ENCODE measurements at regions not wholly inside any gene's neighbourhood (a gene's known extent, or its start where the extent isn't known, plus 50 kb on each side); places are given as distances from the start of the nearest gene placed in this dataset.

GRCh38 chr2:136582628-136583205, 182.6 kb upstream of the THSD7B start:
- H3K27ac ChIP-seq (ENCODE audit: low read depth, low read length) = no peak overlapping the region
- no peak overlapping the region for H3K4me3 ChIP-seq (ENCODE audit: low read length)
- H3K9ac ChIP-seq (ENCODE audit: low read depth, low read length) = no peak overlapping the region
- no peaks in the 10 kb centered on the region for H3K4me1 ChIP-seq (ENCODE audit: insufficient read depth, low read length)
- H3K27me3 ChIP-seq (ENCODE audit: insufficient read depth, low read length) = no peaks in the 10 kb centered on the region; the same call in 1 of the 2 replicates
- WGBS = 16% methylated on average over 4 of the region's 4 CpGs
- H3K9me3 ChIP-seq (ENCODE audit: insufficient read depth, low read depth, low read length) = peaks cover 2% of the 10 kb centered on the region; the same call in 1 of the 2 replicates
- no peaks in the 10 kb centered on the region for H3K36me3 ChIP-seq (ENCODE audit: insufficient read depth, low read length)

GRCh38 chr2:136572335-136572734, 193.0 kb upstream of the THSD7B start:
- no peaks in the 10 kb centered on the region for H3K9me3 ChIP-seq (ENCODE audit: insufficient read depth, low read depth, low read length)
- WGBS = 88% methylated on average over 2 of the region's 2 CpGs

GRCh38 chr2:136557203-136557602, 208.1 kb upstream of the THSD7B start:
- Histone ChIP-seq H3K4me3 (ENCODE audit: low read length) (no peak overlapping the region), H3K4me1 (ENCODE audit: insufficient read depth, low read length) (peaks cover 9% of the 10 kb centered on the region), H3K27me3 (ENCODE audit: insufficient read depth, low read length) (no peaks in the 10 kb centered on the region), H3K27ac (ENCODE audit: low read depth, low read length) (no peak overlapping the region), H3K36me3 (ENCODE audit: insufficient read depth, low read length) (no peaks in the 10 kb centered on the region), H3K9me3 (ENCODE audit: insufficient read depth, low read depth, low read length) (no peaks in the 10 kb centered on the region), H3K9ac (ENCODE audit: low read depth, low read length) (no peak overlapping the region)
- WGBS = 75% methylated on average over 1 of the region's 1 CpG

More at GRCh38 chr2:136572335-136572734, 193.0 kb upstream of the THSD7B start:
- Histone ChIP-seq H3K4me3 (ENCODE audit: low read length) (no peak overlapping the region), H3K4me1 (ENCODE audit: insufficient read depth, low read length) (no peaks in the 10 kb centered on the region), H3K36me3 (ENCODE audit: insufficient read depth, low read length) (no peaks in the 10 kb centered on the region), H3K27me3 (ENCODE audit: insufficient read depth, low read length) (no peaks in the 10 kb centered on the region), H3K9ac (ENCODE audit: low read depth, low read length) (no peak overlapping the region), H3K27ac (ENCODE audit: low read depth, low read length) (no peak overlapping the region)

GRCh38 chr2:136550181-136550580, 215.2 kb upstream of the THSD7B start:
- H3K4me1 ChIP-seq (ENCODE audit: insufficient read depth, low read length) = peaks cover 9% of the 10 kb centered on the region
- no peaks in the 10 kb centered on the region for H3K27me3 ChIP-seq (ENCODE audit: insufficient read depth, low read length)

GRCh38 chr2:136539355-136539754, 226.0 kb upstream of the THSD7B start:
- Histone ChIP-seq H3K27ac (ENCODE audit: low read depth, low read length) (no peak overlapping the region), H3K4me3 (ENCODE audit: low read length) (no peak overlapping the region), H3K36me3 (ENCODE audit: insufficient read depth, low read length) (no peaks in the 10 kb centered on the region), H3K9me3 (ENCODE audit: insufficient read depth, low read depth, low read length) (no peaks in the 10 kb centered on the region), H3K4me1 (ENCODE audit: insufficient read depth, low read length) (no peaks in the 10 kb centered on the region), H3K9ac (ENCODE audit: low read depth, low read length) (no peak overlapping the region), H3K27me3 (ENCODE audit: insufficient read depth, low read length) (no peaks in the 10 kb centered on the region)
- 90% methylated on average over 4 of the region's 5 CpGs for WGBS

More at GRCh38 chr2:136550181-136550580, 215.2 kb upstream of the THSD7B start:
- 71% methylated on average over 1 of the region's 1 CpG for WGBS
- Histone ChIP-seq H3K9me3 (ENCODE audit: insufficient read depth, low read depth, low read length) (no peaks in the 10 kb centered on the region), H3K4me3 (ENCODE audit: low read length) (no peak overlapping the region), H3K9ac (ENCODE audit: low read depth, low read length) (no peak overlapping the region), H3K27ac (ENCODE audit: low read depth, low read length) (no peak overlapping the region), H3K36me3 (ENCODE audit: insufficient read depth, low read length) (no peaks in the 10 kb centered on the region)

GRCh38 chr2:136538489-136538888, 226.9 kb upstream of the THSD7B start:
- Histone ChIP-seq H3K36me3 (ENCODE audit: insufficient read depth, low read length) (no peaks in the 10 kb centered on the region), H3K27ac (ENCODE audit: low read depth, low read length) (no peak overlapping the region), H3K9ac (ENCODE audit: low read depth, low read length) (no peak overlapping the region), H3K4me3 (ENCODE audit: low read length) (no peak overlapping the region), H3K27me3 (ENCODE audit: insufficient read depth, low read length) (no peaks in the 10 kb centered on the region), H3K4me1 (ENCODE audit: insufficient read depth, low read length) (no peaks in the 10 kb centered on the region), H3K9me3 (ENCODE audit: insufficient read depth, low read depth, low read length) (no peaks in the 10 kb centered on the region)
- 81% methylated on average over 4 of the region's 4 CpGs for WGBS

GRCh38 chr2:136534811-136535210, 230.5 kb upstream of the THSD7B start:
- H3K4me3 ChIP-seq (ENCODE audit: low read length) = no peak overlapping the region
- H3K9ac ChIP-seq (ENCODE audit: low read depth, low read length) = no peak overlapping the region
- no peaks in the 10 kb centered on the region for H3K36me3 ChIP-seq (ENCODE audit: insufficient read depth, low read length)
- H3K27ac ChIP-seq (ENCODE audit: low read depth, low read length) = no peak overlapping the region
- H3K9me3 ChIP-seq (ENCODE audit: insufficient read depth, low read depth, low read length) = no peaks in the 10 kb centered on the region
- no peaks in the 10 kb centered on the region for H3K4me1 ChIP-seq (ENCODE audit: insufficient read depth, low read length)
- WGBS = 80% methylated on average over 3 of the region's 3 CpGs
- H3K27me3 ChIP-seq (ENCODE audit: insufficient read depth, low read length) = no peaks in the 10 kb centered on the region

GRCh38 chr2:136532171-136532570, 233.2 kb upstream of the THSD7B start:
- H3K27ac ChIP-seq (ENCODE audit: low read depth, low read length) = no peak overlapping the region
- no peak overlapping the region for H3K4me3 ChIP-seq (ENCODE audit: low read length)
- WGBS = 91% methylated on average over 1 of the region's 2 CpGs
- H3K9ac ChIP-seq (ENCODE audit: low read depth, low read length) = no peak overlapping the region
- H3K36me3 ChIP-seq (ENCODE audit: insufficient read depth, low read length) = no peaks in the 10 kb centered on the region
- no peaks in the 10 kb centered on the region for H3K27me3 ChIP-seq (ENCODE audit: insufficient read depth, low read length)
- H3K9me3 ChIP-seq (ENCODE audit: insufficient read depth, low read depth, low read length) = no peaks in the 10 kb centered on the region
- H3K4me1 ChIP-seq (ENCODE audit: insufficient read depth, low read length) = no peaks in the 10 kb centered on the region

GRCh38 chr2:136531731-136532130, 233.6 kb upstream of the THSD7B start:
- Histone ChIP-seq H3K4me1 (ENCODE audit: insufficient read depth, low read length) (no peaks in the 10 kb centered on the region), H3K36me3 (ENCODE audit: insufficient read depth, low read length) (no peaks in the 10 kb centered on the region), H3K27me3 (ENCODE audit: insufficient read depth, low read length) (no peaks in the 10 kb centered on the region), H3K9me3 (ENCODE audit: insufficient read depth, low read depth, low read length) (no peaks in the 10 kb centered on the region), H3K9ac (ENCODE audit: low read depth, low read length) (no peak overlapping the region), H3K4me3 (ENCODE audit: low read length) (no peak overlapping the region), H3K27ac (ENCODE audit: low read depth, low read length) (no peak overlapping the region)
- WGBS = 70% methylated on average over 2 of the region's 2 CpGs

- Histone ChIP-seq H3K27me3 (ENCODE audit: insufficient read depth, low read length) (no peaks in the 10 kb centered on the region), H3K9ac (ENCODE audit: low read depth, low read length) (no peak overlapping the region), H3K27ac (ENCODE audit: low read depth, low read length) (no peak overlapping the region), H3K4me3 (ENCODE audit: low read length) (no peak overlapping the region), H3K36me3 (ENCODE audit: insufficient read depth, low read length) (no peaks in the 10 kb centered on the region), H3K4me1 (ENCODE audit: insufficient read depth, low read length) (no peaks in the 10 kb centered on the region), H3K9me3 (ENCODE audit: insufficient read depth, low read depth, low read length) (no peaks in the 10 kb centered on the region)
These were observed 235.2 kb upstream of the THSD7B start for GRCh38 chr2:136530146-136530545.

GRCh38 chr2:136527560-136527959, 237.8 kb upstream of the THSD7B start:
- H3K27me3 ChIP-seq (ENCODE audit: insufficient read depth, low read length) = no peaks in the 10 kb centered on the region
- H3K9me3 ChIP-seq (ENCODE audit: insufficient read depth, low read depth, low read length) = no peaks in the 10 kb centered on the region
- H3K4me3 ChIP-seq (ENCODE audit: low read length) = no peak overlapping the region
- H3K9ac ChIP-seq (ENCODE audit: low read depth, low read length) = no peak overlapping the region
- no peak overlapping the region for H3K27ac ChIP-seq (ENCODE audit: low read depth, low read length)
- no peaks in the 10 kb centered on the region for H3K4me1 ChIP-seq (ENCODE audit: insufficient read depth, low read length)
- no peaks in the 10 kb centered on the region for H3K36me3 ChIP-seq (ENCODE audit: insufficient read depth, low read length)
- WGBS = 26% methylated on average over 2 of the region's 2 CpGs

- H3K4me3 ChIP-seq (ENCODE audit: low read length) = no peak overlapping the region
- no peaks in the 10 kb centered on the region for H3K36me3 ChIP-seq (ENCODE audit: insufficient read depth, low read length)
- no peak overlapping the region for H3K27ac ChIP-seq (ENCODE audit: low read depth, low read length)
- peaks cover 11% of the 10 kb centered on the region for H3K4me1 ChIP-seq (ENCODE audit: insufficient read depth, low read length)
- H3K9me3 ChIP-seq (ENCODE audit: insufficient read depth, low read depth, low read length) = no peaks in the 10 kb centered on the region
- WGBS = 95% methylated on average over 5 of the region's 6 CpGs
- no peaks in the 10 kb centered on the region for H3K27me3 ChIP-seq (ENCODE audit: insufficient read depth, low read length)
- H3K9ac ChIP-seq (ENCODE audit: low read depth, low read length) = no peak overlapping the region
These were observed 242.6 kb upstream of the THSD7B start for GRCh38 chr2:136522724-136523123.
